HepG2 (cell line): ENCODE measurements at regions not wholly inside any gene's neighbourhood (a gene's known extent, or its start where the extent isn't known, plus 50 kb on each side); places are given as distances from the start of the nearest gene placed in this dataset.

Experiments used
- AGO2 ChIP-seq: fragments of 200-400 bp; formaldehyde crosslinking; optimal IDR thresholded peaks from 2 replicates; pipeline ENCODE3; 2017; ENCODE audit warnings: mild to moderate bottlenecking, low read depth, low read length, moderate library complexity
- BHLHE40 ChIP-seq: IDR thresholded peaks from 2 replicates; pipeline ENCODE4 v1.6.1; 2011; ENCODE audit warnings: low read length, improper control_type of control experiment
- CHD2 ChIP-seq: IDR thresholded peaks from 2 replicates; pipeline ENCODE4 v1.6.1; 2011; ENCODE audit warnings: low read depth, low read length, improper control_type of control experiment
- DMAP1 ChIP-seq: IDR thresholded peaks from 2 replicates; pipeline ENCODE4 v1.6.1; 2016
- HOXA5 ChIP-seq: sonication (generic); formaldehyde crosslinking; IDR thresholded peaks from 2 replicates; pipeline ENCODE4 v1.4.0; 2020; ENCODE audit warnings: missing genetic modification reagents
- MYC ChIP-seq: sonication (generic); formaldehyde crosslinking; IDR thresholded peaks from 2 replicates; pipeline ENCODE4 v1.9.0; 2021; ENCODE audit warnings: missing genetic modification reagents, borderline replicate concordance
- SMAD9 ChIP-seq: sonication (generic); formaldehyde crosslinking; IDR thresholded peaks from 2 replicates; pipeline ENCODE4 v1.5.1; 2020; ENCODE audit warnings: mild to moderate bottlenecking, missing genetic modification reagents
- SP2 ChIP-seq: sonication (generic); formaldehyde crosslinking; IDR thresholded peaks from 2 replicates; pipeline ENCODE4 v1.5.1; 2020; ENCODE audit warnings: mild to moderate bottlenecking, missing genetic modification reagents
- ZNF225 ChIP-seq: sonication (generic); formaldehyde crosslinking; IDR thresholded peaks from 2 replicates; pipeline ENCODE4 v1.4.0; 2020; ENCODE audit warnings: mild to moderate bottlenecking, missing genetic modification reagents
- ZNF431 ChIP-seq: sonication (generic); formaldehyde crosslinking; IDR thresholded peaks from 2 replicates; pipeline ENCODE4 v1.9.0; 2022; ENCODE audit warnings: missing genetic modification reagents, low read depth, mild to moderate bottlenecking, borderline replicate concordance
- ZNF614 ChIP-seq: IDR thresholded peaks from 2 replicates; pipeline ENCODE4 v1.6.1; 2018; ENCODE audit warnings: missing biosample characterization, missing genetic modification reagents, inconsistent platforms, borderline replicate concordance
- ZNF724P ChIP-seq: sonication (generic); formaldehyde crosslinking; IDR thresholded peaks from 2 replicates; pipeline ENCODE4 v1.8.0; 2022; ENCODE audit warnings: missing genetic modification reagents, borderline replicate concordance
- ZNF768 ChIP-seq: sonication (generic); formaldehyde crosslinking; IDR thresholded peaks from 2 replicates; pipeline ENCODE4 v1.4.0; 2020; ENCODE audit warnings: missing genetic modification reagents
- TF ChIP-seq, protein P1 (sequence below): sonication (generic); formaldehyde crosslinking; IDR thresholded peaks from 2 replicates; pipeline ENCODE4 v1.4.0; 2020; ENCODE audit warnings: mild to moderate bottlenecking, missing genetic modification reagents, borderline replicate concordance
- TF ChIP-seq, protein P2 (sequence below): sonication (generic); formaldehyde crosslinking; IDR thresholded peaks from 2 replicates; pipeline ENCODE4 v1.4.0; 2020; ENCODE audit warnings: mild to moderate bottlenecking, low read depth, missing genetic modification reagents
- TF ChIP-seq, protein P3 (sequence below): sonication (generic); formaldehyde crosslinking; IDR thresholded peaks from 2 replicates; pipeline ENCODE4 v1.4.0; 2020; ENCODE audit warnings: missing genetic modification reagents
- TF ChIP-seq, protein P4 (sequence below): sonication (generic); formaldehyde crosslinking; IDR thresholded peaks from 2 replicates; pipeline ENCODE4 v1.8.0; 2022; ENCODE audit warnings: mild to moderate bottlenecking, missing genetic modification reagents, moderate library complexity
- TF ChIP-seq, protein P5 (sequence below): sonication (generic); formaldehyde crosslinking; IDR thresholded peaks from 2 replicates; pipeline ENCODE4 v1.5.0; 2020; ENCODE audit warnings: mild to moderate bottlenecking, missing genetic modification reagents

DNA sequence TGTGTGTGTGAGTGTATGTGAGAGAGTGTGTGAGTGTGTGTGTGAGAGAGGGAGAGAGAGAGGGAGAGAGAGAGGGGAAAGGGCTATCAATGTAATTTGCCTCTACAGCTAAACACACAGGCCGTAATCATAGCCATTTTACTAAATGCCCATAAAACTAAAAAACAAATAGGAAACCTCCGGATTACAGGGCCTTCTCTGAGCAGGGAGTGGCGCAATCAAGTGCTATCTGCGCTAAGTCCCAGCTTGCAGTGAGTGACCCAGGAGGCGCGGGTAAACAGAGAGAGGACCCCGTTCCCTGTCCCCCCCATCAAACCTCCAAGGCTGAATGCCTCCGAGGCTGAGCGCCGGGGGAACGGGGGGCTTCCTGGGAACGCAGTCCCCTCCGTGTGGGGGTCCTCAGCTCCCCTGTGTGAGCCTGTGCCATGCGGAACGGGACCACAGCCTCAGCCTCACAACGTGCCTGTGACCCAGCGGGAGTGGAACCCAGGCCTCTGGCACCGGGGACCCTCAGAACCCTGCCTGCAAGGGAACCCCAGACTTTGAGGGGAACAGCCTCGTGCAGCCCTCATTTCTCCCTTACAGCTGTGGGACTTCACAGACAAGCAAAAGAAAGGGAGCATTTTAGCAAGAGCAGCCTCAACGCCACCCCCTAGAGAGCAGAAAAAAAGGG lies 54.7 kb upstream of the ID2 start (continued):
- TF ChIP-seq, protein P1, sequence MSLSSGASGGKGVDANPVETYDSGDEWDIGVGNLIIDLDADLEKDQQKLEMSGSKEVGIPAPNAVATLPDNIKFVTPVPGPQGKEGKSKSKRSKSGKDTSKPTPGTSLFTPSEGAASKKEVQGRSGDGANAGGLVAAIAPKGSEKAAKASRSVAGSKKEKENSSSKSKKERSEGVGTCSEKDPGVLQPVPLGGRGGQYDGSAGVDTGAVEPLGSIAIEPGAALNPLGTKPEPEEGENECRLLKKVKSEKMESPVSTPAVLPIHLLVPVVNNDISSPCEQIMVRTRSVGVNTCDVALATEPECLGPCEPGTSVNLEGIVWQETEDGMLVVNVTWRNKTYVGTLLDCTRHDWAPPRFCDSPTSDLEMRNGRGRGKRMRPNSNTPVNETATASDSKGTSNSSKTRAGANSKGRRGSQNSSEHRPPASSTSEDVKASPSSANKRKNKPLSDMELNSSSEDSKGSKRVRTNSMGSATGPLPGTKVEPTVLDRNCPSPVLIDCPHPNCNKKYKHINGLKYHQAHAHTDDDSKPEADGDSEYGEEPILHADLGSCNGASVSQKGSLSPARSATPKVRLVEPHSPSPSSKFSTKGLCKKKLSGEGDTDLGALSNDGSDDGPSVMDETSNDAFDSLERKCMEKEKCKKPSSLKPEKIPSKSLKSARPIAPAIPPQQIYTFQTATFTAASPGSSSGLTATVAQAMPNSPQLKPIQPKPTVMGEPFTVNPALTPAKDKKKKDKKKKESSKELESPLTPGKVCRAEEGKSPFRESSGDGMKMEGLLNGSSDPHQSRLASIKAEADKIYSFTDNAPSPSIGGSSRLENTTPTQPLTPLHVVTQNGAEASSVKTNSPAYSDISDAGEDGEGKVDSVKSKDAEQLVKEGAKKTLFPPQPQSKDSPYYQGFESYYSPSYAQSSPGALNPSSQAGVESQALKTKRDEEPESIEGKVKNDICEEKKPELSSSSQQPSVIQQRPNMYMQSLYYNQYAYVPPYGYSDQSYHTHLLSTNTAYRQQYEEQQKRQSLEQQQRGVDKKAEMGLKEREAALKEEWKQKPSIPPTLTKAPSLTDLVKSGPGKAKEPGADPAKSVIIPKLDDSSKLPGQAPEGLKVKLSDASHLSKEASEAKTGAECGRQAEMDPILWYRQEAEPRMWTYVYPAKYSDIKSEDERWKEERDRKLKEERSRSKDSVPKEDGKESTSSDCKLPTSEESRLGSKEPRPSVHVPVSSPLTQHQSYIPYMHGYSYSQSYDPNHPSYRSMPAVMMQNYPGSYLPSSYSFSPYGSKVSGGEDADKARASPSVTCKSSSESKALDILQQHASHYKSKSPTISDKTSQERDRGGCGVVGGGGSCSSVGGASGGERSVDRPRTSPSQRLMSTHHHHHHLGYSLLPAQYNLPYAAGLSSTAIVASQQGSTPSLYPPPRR (CRISPR knock-in tag) = peak; percentile 25; the same call in 1 of the 2 replicates
- TF ChIP-seq HOXA5 (CRISPR knock-in tag) (no peak), DMAP1 (0 out of 2 replicates have a peak, but pooled peaks have one; percentile 30), SP2 (CRISPR knock-in tag) (no peak), ZNF724P (peak; percentile 55; the same call in 1 of the 2 replicates), CHD2 (no peak), AGO2 (peak; percentile 40), SMAD9 (CRISPR knock-in tag) (no peak), ZNF614 (CRISPR knock-in tag) (no peak), ZNF431 (no peak), ZNF225 (peak; percentile 12; the same call in 1 of the 2 replicates), BHLHE40 (no peak), ZNF768 (CRISPR knock-in tag) (no peak), MYC (CRISPR knock-in tag) (no peak)
- TF ChIP-seq, protein P2, sequence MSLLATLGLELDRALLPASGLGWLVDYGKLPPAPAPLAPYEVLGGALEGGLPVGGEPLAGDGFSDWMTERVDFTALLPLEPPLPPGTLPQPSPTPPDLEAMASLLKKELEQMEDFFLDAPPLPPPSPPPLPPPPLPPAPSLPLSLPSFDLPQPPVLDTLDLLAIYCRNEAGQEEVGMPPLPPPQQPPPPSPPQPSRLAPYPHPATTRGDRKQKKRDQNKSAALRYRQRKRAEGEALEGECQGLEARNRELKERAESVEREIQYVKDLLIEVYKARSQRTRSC (CRISPR knock-in tag) = 0 out of 2 replicates have a peak, but pooled peaks have one; percentile 12
- TF ChIP-seq, protein P3, sequence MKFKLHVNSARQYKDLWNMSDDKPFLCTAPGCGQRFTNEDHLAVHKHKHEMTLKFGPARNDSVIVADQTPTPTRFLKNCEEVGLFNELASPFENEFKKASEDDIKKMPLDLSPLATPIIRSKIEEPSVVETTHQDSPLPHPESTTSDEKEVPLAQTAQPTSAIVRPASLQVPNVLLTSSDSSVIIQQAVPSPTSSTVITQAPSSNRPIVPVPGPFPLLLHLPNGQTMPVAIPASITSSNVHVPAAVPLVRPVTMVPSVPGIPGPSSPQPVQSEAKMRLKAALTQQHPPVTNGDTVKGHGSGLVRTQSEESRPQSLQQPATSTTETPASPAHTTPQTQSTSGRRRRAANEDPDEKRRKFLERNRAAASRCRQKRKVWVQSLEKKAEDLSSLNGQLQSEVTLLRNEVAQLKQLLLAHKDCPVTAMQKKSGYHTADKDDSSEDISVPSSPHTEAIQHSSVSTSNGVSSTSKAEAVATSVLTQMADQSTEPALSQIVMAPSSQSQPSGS (CRISPR knock-in tag) = peak; percentile 51; the same call in 1 of the 2 replicates
- TF ChIP-seq, protein P4, sequence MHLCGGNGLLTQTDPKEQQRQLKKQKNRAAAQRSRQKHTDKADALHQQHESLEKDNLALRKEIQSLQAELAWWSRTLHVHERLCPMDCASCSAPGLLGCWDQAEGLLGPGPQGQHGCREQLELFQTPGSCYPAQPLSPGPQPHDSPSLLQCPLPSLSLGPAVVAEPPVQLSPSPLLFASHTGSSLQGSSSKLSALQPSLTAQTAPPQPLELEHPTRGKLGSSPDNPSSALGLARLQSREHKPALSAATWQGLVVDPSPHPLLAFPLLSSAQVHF (CRISPR knock-in tag) = no peak
- TF ChIP-seq, protein P5, sequence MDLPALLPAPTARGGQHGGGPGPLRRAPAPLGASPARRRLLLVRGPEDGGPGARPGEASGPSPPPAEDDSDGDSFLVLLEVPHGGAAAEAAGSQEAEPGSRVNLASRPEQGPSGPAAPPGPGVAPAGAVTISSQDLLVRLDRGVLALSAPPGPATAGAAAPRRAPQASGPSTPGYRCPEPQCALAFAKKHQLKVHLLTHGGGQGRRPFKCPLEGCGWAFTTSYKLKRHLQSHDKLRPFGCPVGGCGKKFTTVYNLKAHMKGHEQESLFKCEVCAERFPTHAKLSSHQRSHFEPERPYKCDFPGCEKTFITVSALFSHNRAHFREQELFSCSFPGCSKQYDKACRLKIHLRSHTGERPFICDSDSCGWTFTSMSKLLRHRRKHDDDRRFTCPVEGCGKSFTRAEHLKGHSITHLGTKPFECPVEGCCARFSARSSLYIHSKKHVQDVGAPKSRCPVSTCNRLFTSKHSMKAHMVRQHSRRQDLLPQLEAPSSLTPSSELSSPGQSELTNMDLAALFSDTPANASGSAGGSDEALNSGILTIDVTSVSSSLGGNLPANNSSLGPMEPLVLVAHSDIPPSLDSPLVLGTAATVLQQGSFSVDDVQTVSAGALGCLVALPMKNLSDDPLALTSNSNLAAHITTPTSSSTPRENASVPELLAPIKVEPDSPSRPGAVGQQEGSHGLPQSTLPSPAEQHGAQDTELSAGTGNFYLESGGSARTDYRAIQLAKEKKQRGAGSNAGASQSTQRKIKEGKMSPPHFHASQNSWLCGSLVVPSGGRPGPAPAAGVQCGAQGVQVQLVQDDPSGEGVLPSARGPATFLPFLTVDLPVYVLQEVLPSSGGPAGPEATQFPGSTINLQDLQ (CRISPR knock-in tag) = 0 out of 2 replicates have a peak, but pooled peaks have one; percentile 18
